SK-MEL-5 (cell line): ENCODE measurements at regions not wholly inside any gene's neighbourhood (a gene's known extent, or its start where the extent isn't known, plus 50 kb on each side); places are given as distances from the start of the nearest gene placed in this dataset.

Experiments
- DNase-seq: peaks from one replicate; pipeline ENCODE4 v3.0.0-alpha.2; 2016; ENCODE audit warnings: low read depth, low spot score
- in situ Hi-C: cut with HindIII; loops from 2 replicates; pipeline ENCODE4 v1.10.0; 2016; ENCODE audit warnings: low sequenced_read_pairs, high pct_unique_total_duplicates, low pct_unique_long_range_greater_than_20kb

GRCh38 chr3:75101329-75102147, 487.1 kb upstream of the CNTN3 start:
- in situ Hi-C loops, result no loop called here
- DNase-seq, result no peak

GRCh38 chr3:75110741-75111140, 496.3 kb upstream of the CNTN3 start:
- no peak for DNase-seq
- in situ Hi-C loops, result no loop called here

- no peak for DNase-seq
- in situ Hi-C loops, result no loop called here
Observed at GRCh38 chr3:75115695-75116094, 501.2 kb upstream of the CNTN3 start.

- DNase-seq, result no peak
- in situ Hi-C loops, result no loop called here
Observed at GRCh38 chr3:75118779-75119178, 504.3 kb upstream of the CNTN3 start.

- no peak for DNase-seq
- in situ Hi-C loops, result no loop called here
Observed at GRCh38 chr3:75126556-75126955, 512.1 kb upstream of the CNTN3 start.

GRCh38 chr3:75129101-75129500, 514.6 kb upstream of the CNTN3 start:
- DNase-seq, result no peak
- in situ Hi-C loops, result no loop called here

GRCh38 chr3:75136100-75136897, 521.8 kb upstream of the CNTN3 start:
- in situ Hi-C loops, result no loop called here

GRCh38 chr3:75138345-75138744, 523.9 kb upstream of the CNTN3 start:
- in situ Hi-C loops, result no loop called here
- no peak for DNase-seq

More at GRCh38 chr3:75136100-75136897, 521.8 kb upstream of the CNTN3 start:
- DNase-seq, result no peak

- in situ Hi-C loops, result no loop called here
- DNase-seq, result no peak
Observed at GRCh38 chr3:75140904-75141615, 523.1 kb upstream of the FRG2C start.

GRCh38 chr3:75144406-75144805, 519.7 kb upstream of the FRG2C start:
- in situ Hi-C loops, result no loop called here
- no peak for DNase-seq

- in situ Hi-C loops, result no loop called here
- DNase-seq, result peak; percentile 39
Observed at GRCh38 chr3:75171630-75172230, 492.4 kb upstream of the FRG2C start.

- in situ Hi-C loops, result no loop called here
- DNase-seq, result no peak
Observed at GRCh38 chr3:75176937-75177336, 487.2 kb upstream of the FRG2C start.

- DNase-seq, result peak; percentile 10
Observed at GRCh38 chr3:75180235-75180944, 483.7 kb upstream of the FRG2C start.

GRCh38 chr3:75180945-75181298, 483.2 kb upstream of the FRG2C start:
- no peak for DNase-seq
- in situ Hi-C loops, result no loop called here

More at GRCh38 chr3:75180235-75180944, 483.7 kb upstream of the FRG2C start:
- in situ Hi-C loops, result no loop called here

- in situ Hi-C loops, result no loop called here
- no peak for DNase-seq
Observed at GRCh38 chr3:75188962-75189361, 475.2 kb upstream of the FRG2C start.

- DNase-seq, result peak; percentile 70
- in situ Hi-C loops, result no loop called here
Observed at GRCh38 chr3:75192146-75192616, 471.9 kb upstream of the FRG2C start.

GRCh38 chr3:75193797-75194196, 470.3 kb upstream of the FRG2C start:
- peak; percentile 43 for DNase-seq

More at GRCh38 chr3:75193797-75194196, 470.3 kb upstream of the FRG2C start:
- in situ Hi-C loops, result no loop called here
